Activated CD8-positive, alpha-beta T cell treated with anti-CD3 and anti-CD28 coated beads for 36 hours (primary cell): ENCODE measurements at regions not wholly inside any gene's neighbourhood (a gene's known extent, or its start where the extent isn't known, plus 50 kb on each side); places are given as distances from the start of the nearest gene placed in this dataset.

Experiments
- ATAC-seq: fragments of 200-7000 bp; cut with Tn5 transposase; one replicate; pipeline ENCODE4 v1.10.0; 2021; ENCODE audit warnings: mild to moderate bottlenecking, moderate library complexity
- CTCF ChIA-PET: fragments of 350-600 bp; sonication (Branson Sonifier 250); formaldehyde crosslinking; loops from one replicate; lab custom pipeline; 2021; ENCODE audit warnings: antibody characterized with exemption; lab: Charles Lee
- POLR2A ChIA-PET: fragments of 350-600 bp; sonication (Branson Sonifier 250); formaldehyde crosslinking; loops from one replicate; lab custom pipeline; 2021; ENCODE audit warnings: antibody characterized with exemption; lab: Charles Lee
- DNase-seq: peaks from one replicate; pipeline ENCODE4 v3.0.0-alpha.2; 2020
- H3K27ac Mint-ChIP-seq: one replicate; pipeline ENCODE4 v1.8.0; 2021; ENCODE audit warnings: mild to moderate bottlenecking, mixed read lengths
- H3K27me3 Mint-ChIP-seq: one replicate; pipeline ENCODE4 v1.8.0; 2021; ENCODE audit warnings: mixed read lengths
- H3K36me3 Mint-ChIP-seq: one replicate; pipeline ENCODE4 v1.8.0; 2021; ENCODE audit warnings: low read depth, mixed read lengths
- H3K4me1 Mint-ChIP-seq: one replicate; pipeline ENCODE4 v1.8.0; 2021; ENCODE audit warnings: low read depth, mixed read lengths
- H3K4me3 Mint-ChIP-seq: one replicate; pipeline ENCODE4 v1.8.0; 2021; ENCODE audit warnings: mild to moderate bottlenecking, moderate library complexity, mixed read lengths
- H3K9me3 Mint-ChIP-seq: one replicate; pipeline ENCODE4 v1.8.0; 2021; ENCODE audit warnings: mixed read lengths
- intact Hi-C: fragments of 100-400 bp; cut with micrococcal nuclease; formaldehyde crosslinking; loops from one replicate; pipeline ENCODE4 v1.10.0; 2022
- TF ChIP-seq, protein P1 (sequence below): fragments of 200-600 bp; IDR thresholded peaks from one replicate; pipeline ENCODE4 v1.8.0; 2022; ENCODE audit warnings: antibody characterized with exemption, mild to moderate bottlenecking

DNA sequence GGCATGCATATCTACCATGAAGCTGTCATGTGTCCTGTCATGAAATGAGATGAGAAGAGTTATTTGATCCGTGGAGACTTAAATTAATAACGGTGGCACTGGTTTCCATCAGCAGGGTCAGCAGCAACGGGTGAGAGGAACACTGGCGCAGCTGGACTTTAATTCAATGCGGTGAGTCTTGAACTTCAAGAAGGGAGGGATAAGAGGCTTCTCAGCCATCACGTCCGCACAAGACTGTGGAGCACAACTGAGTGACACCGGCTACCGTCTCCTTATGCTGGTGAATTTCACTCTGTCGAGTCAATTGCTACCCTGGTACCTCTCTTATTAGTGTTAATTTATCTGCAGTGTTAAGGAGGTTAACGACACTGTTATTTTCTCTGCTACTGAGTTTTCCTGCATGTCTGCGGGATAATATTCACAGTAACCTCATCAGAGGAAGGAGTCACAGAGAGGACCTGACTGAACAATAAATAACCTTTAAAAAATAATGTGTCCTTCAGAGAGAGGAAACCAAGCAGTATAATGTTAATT is 236.8 kb downstream of the EPHA4 start:
- H3K27ac Mint-ChIP-seq: no peak overlapping the region
- H3K9me3 Mint-ChIP-seq: peaks cover 2% of the 10 kb centered on the region
- TF ChIP-seq, protein P1, sequence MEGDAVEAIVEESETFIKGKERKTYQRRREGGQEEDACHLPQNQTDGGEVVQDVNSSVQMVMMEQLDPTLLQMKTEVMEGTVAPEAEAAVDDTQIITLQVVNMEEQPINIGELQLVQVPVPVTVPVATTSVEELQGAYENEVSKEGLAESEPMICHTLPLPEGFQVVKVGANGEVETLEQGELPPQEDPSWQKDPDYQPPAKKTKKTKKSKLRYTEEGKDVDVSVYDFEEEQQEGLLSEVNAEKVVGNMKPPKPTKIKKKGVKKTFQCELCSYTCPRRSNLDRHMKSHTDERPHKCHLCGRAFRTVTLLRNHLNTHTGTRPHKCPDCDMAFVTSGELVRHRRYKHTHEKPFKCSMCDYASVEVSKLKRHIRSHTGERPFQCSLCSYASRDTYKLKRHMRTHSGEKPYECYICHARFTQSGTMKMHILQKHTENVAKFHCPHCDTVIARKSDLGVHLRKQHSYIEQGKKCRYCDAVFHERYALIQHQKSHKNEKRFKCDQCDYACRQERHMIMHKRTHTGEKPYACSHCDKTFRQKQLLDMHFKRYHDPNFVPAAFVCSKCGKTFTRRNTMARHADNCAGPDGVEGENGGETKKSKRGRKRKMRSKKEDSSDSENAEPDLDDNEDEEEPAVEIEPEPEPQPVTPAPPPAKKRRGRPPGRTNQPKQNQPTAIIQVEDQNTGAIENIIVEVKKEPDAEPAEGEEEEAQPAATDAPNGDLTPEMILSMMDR: no peak
- CTCF ChIA-PET: no interaction called here
- H3K4me1 Mint-ChIP-seq: no peaks in the 10 kb centered on the region
- intact Hi-C loops: no loop called here
- no peak overlapping the region for H3K4me3 Mint-ChIP-seq
- H3K27me3 Mint-ChIP-seq: peaks cover 3% of the 10 kb centered on the region
- POLR2A ChIA-PET: no interaction called here
- ATAC-seq (no peak), DNase-seq (no peak)
- no peaks in the 10 kb centered on the region for H3K36me3 Mint-ChIP-seq

DNA sequence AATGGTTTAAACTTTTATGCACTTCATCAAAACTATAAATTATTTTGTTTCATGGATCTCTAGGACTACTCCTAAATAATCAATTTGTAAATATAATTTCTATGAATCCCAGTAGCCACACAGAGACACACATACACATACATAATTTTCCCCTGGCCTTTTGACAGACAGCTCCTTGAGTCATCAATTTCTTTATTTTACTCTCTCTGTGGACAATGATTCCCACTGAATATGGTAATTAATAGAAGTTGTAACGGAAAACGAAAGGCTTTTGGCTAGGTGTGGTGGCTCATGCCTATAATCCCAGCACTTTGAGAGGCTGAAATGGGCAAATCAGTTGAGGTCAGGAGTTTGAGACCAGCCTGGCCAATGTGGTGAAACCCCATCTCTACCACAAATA is 235.1 kb downstream of the EPHA4 start:
- ChIA-PET POLR2A (no interaction called here), CTCF (no interaction called here)
- intact Hi-C loops: no loop called here
- TF ChIP-seq, protein P1: no peak
- no peaks in the 10 kb centered on the region for H3K4me1 Mint-ChIP-seq
- H3K27me3 Mint-ChIP-seq: peaks cover 3% of the 10 kb centered on the region
- H3K4me3 Mint-ChIP-seq: no peak overlapping the region
- H3K9me3 Mint-ChIP-seq: no peaks in the 10 kb centered on the region
- no peak for ATAC-seq
- no peak for DNase-seq
- H3K27ac Mint-ChIP-seq: no peak overlapping the region
- H3K36me3 Mint-ChIP-seq: no peaks in the 10 kb centered on the region

DNA sequence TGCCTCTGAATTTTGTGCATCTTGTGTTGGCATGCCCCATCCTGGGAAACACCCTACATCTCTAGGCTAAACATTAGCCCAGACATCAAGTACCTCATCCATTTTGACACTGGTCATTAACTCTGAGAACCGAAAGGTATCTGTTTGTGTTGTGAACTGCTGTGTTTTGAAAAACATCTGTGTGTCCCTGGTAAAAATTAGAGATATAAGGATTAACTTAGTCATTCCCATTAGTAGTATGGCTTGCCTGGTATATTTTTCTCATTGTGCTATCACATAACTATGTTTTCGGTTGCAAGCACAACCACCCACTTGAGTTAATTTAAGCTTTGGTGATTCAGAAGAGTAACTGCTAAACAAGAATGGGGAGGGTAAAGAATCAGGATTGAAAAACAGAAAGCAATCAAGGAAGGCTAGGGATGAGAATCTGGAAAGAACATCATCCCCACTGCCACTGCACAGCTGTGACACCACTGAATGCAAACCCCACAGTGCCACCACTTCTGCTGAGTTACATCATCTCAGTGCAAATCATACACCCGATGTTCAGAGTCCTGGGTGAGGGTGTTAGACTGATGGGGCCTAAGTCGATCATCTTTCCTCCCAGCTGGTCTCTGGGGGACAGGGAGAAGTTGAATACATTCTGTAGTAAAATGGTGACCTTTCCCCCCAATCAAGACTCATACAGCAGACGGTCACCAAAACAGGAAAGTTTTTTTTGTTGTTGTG is 234.0 kb downstream of the EPHA4 start:
- ATAC-seq (no peak), DNase-seq (no peak)
- Mint-ChIP-seq H3K9me3 (no peaks in the 10 kb centered on the region), H3K4me3 (no peak overlapping the region), H3K4me1 (no peaks in the 10 kb centered on the region), H3K27ac (no peak overlapping the region), H3K27me3 (peaks cover 3% of the 10 kb centered on the region), H3K36me3 (no peaks in the 10 kb centered on the region)
- CTCF ChIA-PET: no interaction called here
- POLR2A ChIA-PET: no interaction called here
- TF ChIP-seq, protein P1: no peak
- intact Hi-C loops: no loop called here

DNA sequence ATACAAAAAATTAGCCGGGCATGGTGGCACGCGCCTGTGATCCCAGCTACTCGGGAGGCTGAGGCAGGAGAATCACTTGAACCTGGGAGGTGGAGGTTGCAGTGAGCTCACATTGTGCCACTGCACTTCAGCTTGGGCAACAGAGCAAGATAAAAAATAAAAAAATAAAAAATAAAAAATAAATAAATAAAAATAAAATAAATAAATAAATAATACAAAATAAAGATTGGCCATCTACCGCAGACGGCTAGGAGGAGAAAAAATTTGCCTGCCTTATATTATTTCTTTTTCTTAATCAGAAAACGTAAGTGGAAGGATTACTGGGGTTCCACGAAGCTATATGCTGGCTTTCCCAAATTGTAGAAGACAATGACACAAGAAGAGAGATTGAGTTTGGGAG is 229.7 kb downstream of the EPHA4 start:
- POLR2A ChIA-PET: no interaction called here
- ATAC-seq (no peak), DNase-seq (no peak)
- CTCF ChIA-PET: no interaction called here
- H3K4me1 Mint-ChIP-seq: no peaks in the 10 kb centered on the region
- TF ChIP-seq, protein P1: no peak
- no peaks in the 10 kb centered on the region for H3K27me3 Mint-ChIP-seq
- intact Hi-C loops: no loop called here
- no peak overlapping the region for H3K4me3 Mint-ChIP-seq
- no peaks in the 10 kb centered on the region for H3K36me3 Mint-ChIP-seq
- H3K27ac Mint-ChIP-seq: no peak overlapping the region
- no peaks in the 10 kb centered on the region for H3K9me3 Mint-ChIP-seq

DNA sequence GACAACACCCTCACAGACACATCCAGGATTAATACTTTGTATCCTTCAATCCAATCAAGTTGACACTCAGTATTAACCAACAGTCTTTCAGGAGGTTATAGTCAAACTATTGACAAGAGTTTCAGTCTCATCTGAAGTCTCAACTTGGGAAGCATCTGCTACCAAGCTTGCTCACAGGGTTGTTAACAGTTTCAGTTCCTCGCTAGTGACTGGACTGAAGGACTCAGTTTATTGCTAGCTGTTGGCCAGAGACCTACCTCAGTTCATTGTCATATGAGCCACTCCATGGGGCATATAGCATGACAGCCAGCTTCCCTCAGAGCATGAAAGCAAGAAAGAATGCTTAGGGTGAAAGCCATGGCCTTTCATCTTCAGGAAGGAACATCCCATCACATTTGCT is 228.6 kb downstream of the EPHA4 start:
- intact Hi-C loops: no loop called here
- ATAC-seq: no peak
- DNase-seq: no peak
- CTCF ChIA-PET: interaction anchor here (1.3 kb wide), 1 partner anchor 230 kb away, joined by 3 read pairs; no protein-coding TSS in a partner anchor
- H3K4me3 Mint-ChIP-seq: no peak overlapping the region
- no peaks in the 10 kb centered on the region for H3K4me1 Mint-ChIP-seq
- no peak overlapping the region for H3K27ac Mint-ChIP-seq
- no peaks in the 10 kb centered on the region for H3K36me3 Mint-ChIP-seq
- POLR2A ChIA-PET: no interaction called here
- H3K9me3 Mint-ChIP-seq: no peaks in the 10 kb centered on the region
- no peaks in the 10 kb centered on the region for H3K27me3 Mint-ChIP-seq
- TF ChIP-seq, protein P1: no peak
